Mesenchymal stem cell (in vitro differentiated cells and primary cell): ENCODE measurements at regions not wholly inside any gene's neighbourhood (a gene's known extent, or its start where the extent isn't known, plus 50 kb on each side); places are given as distances from the start of the nearest gene placed in this dataset.

Experiments
- DNase-seq: peaks from one replicate; pipeline ENCODE4 v3.0.0-alpha.2; 2013
- H2AFZ ChIP-seq: one replicate; pipeline ENCODE4 v1.6.1; 2013; ENCODE audit warnings: low read depth, mild to moderate bottlenecking, control low read depth, inconsistent platforms, low read length, moderate library complexity
- H2AK5ac ChIP-seq: 2 replicates; pipeline ENCODE4 v1.6.1; 2013; ENCODE audit warnings: low read length, moderate library complexity, mild to moderate bottlenecking, inconsistent platforms; ENCODE audit not compliant: severe bottlenecking
- H2BK120ac ChIP-seq: one replicate; pipeline ENCODE4 v1.6.1; 2013; ENCODE audit warnings: low read depth, mild to moderate bottlenecking, inconsistent platforms, low read length, moderate library complexity
- H2BK12ac ChIP-seq, 2 experiments: one replicate each; pipeline ENCODE4 v1.6.1; 2013; ENCODE audit warnings: inconsistent platforms in 2 of 2, low read length in 2 of 2, mild to moderate bottlenecking in 2 of 2, moderate library complexity in 2 of 2, control low read depth in 1 of 2
- H2BK15ac ChIP-seq: one replicate; pipeline ENCODE4 v1.6.1; 2013; ENCODE audit warnings: mild to moderate bottlenecking, low read depth, inconsistent platforms; ENCODE audit not compliant: poor library complexity, severe bottlenecking
- H2BK5ac ChIP-seq: 2 replicates; pipeline ENCODE4 v1.6.1; 2013; ENCODE audit warnings: low read depth, mild to moderate bottlenecking, low read length, control low read depth, inconsistent platforms; ENCODE audit not compliant: poor library complexity, severe bottlenecking
- H3K14ac ChIP-seq, 2 experiments: one replicate each; pipeline ENCODE4 v1.6.1; 2013; ENCODE audit warnings: inconsistent platforms in 2 of 2, low read length in 2 of 2, control low read depth in 1 of 2, mild to moderate bottlenecking in 1 of 2, moderate library complexity in 1 of 2
- H3K18ac ChIP-seq, 2 experiments: one replicate each; pipeline ENCODE4 v1.6.1; 2013; ENCODE audit warnings: inconsistent platforms in 2 of 2, low read length in 2 of 2, control low read depth in 1 of 2, low read depth in 1 of 2, mild to moderate bottlenecking in 1 of 2
- H3K23ac ChIP-seq, 2 experiments: one replicate each; pipeline ENCODE4 v1.6.1; 2013; ENCODE audit warnings: inconsistent platforms in 2 of 2, low read length in 2 of 2, mild to moderate bottlenecking in 2 of 2, moderate library complexity in 2 of 2, control low read depth in 1 of 2
- H3K27ac ChIP-seq: 2 replicates; pipeline ENCODE4 v1.5.1; 2013; ENCODE audit warnings: mild to moderate bottlenecking, moderate library complexity, low read length, control low read depth, inconsistent platforms; ENCODE audit not compliant: poor library complexity, severe bottlenecking
- H3K27me3 ChIP-seq, 2 experiments: 2 replicates each; pipeline versions ENCODE4 v1.6.1 to v1.7.0; 2013; ENCODE audit warnings: low read length in 2 of 2, mild to moderate bottlenecking in 2 of 2, moderate library complexity in 2 of 2, control low read depth in 1 of 2, inconsistent platforms in 1 of 2; ENCODE audit not compliant: control insufficient read depth in 1 of 2, insufficient read depth in 1 of 2
- H3K36me3 ChIP-seq, 2 experiments: 2 replicates each; pipeline versions ENCODE4 v1.6.1 to v1.7.0; 2013; ENCODE audit warnings: low read length in 2 of 2, control low read depth in 1 of 2, inconsistent platforms in 1 of 2, low read depth in 1 of 2, mild to moderate bottlenecking in 1 of 2; ENCODE audit not compliant: insufficient read depth in 2 of 2, control insufficient read depth in 1 of 2
- H3K4ac ChIP-seq, 2 experiments: one replicate each; pipeline ENCODE4 v1.6.1; 2013; ENCODE audit warnings: inconsistent platforms in 2 of 2, low read length in 2 of 2, mild to moderate bottlenecking in 2 of 2, moderate library complexity in 2 of 2, control low read depth in 1 of 2, low read depth in 1 of 2
- H3K4me1 ChIP-seq: 2 replicates; pipeline ENCODE4 v1.6.1; 2013; ENCODE audit warnings: low read depth, low read length, control low read depth; ENCODE audit not compliant: control insufficient read depth, insufficient read depth
- H3K4me2 ChIP-seq: 2 replicates; pipeline ENCODE4 v1.6.1; 2013; ENCODE audit warnings: low read length, mild to moderate bottlenecking, inconsistent platforms; ENCODE audit not compliant: poor library complexity, severe bottlenecking
- H3K4me3 ChIP-seq, 2 experiments: 2 replicates each; pipeline versions ENCODE4 v1.5.1 to v1.7.0; 2013; ENCODE audit warnings: low read length in 2 of 2, mild to moderate bottlenecking in 2 of 2, control low read depth in 1 of 2, low read depth in 1 of 2; ENCODE audit not compliant: insufficient read depth in 1 of 2
- H3K79me1 ChIP-seq: replicated peaks from 2 replicates; pipeline ENCODE4 v1.6.1; 2013; ENCODE audit warnings: mild to moderate bottlenecking, control low read depth, low read length, inconsistent platforms; ENCODE audit not compliant: poor library complexity, severe bottlenecking
- H3K9ac ChIP-seq: 2 replicates; pipeline ENCODE4 v1.7.0; 2013; ENCODE audit warnings: mild to moderate bottlenecking, low read length, moderate library complexity
- H3K9me3 ChIP-seq: 2 replicates; pipeline ENCODE4 v1.7.0; 2013; ENCODE audit warnings: mild to moderate bottlenecking, low read length; ENCODE audit not compliant: control insufficient read depth
- H4K8ac ChIP-seq: one replicate; pipeline ENCODE4 v1.6.1; 2013; ENCODE audit warnings: inconsistent platforms, mild to moderate bottlenecking, low read length, moderate library complexity
- H4K91ac ChIP-seq: one replicate; pipeline ENCODE4 v1.6.1; 2013; ENCODE audit warnings: mild to moderate bottlenecking, low read length, inconsistent platforms
- WGBS: methylation state at CpG from one replicate; pipeline ENCODE4 v1.1.7; 2013; ENCODE audit warnings: mixed read lengths; 5-methylcytosine and 5-hydroxymethylcytosine counted together

- Histone ChIP-seq H3K4ac (no peak overlapping the region), H3K9ac (no peak overlapping the region), H3K14ac (no peak overlapping the region), H3K23ac (no peak overlapping the region), H2AK5ac (no peak overlapping the region), H2BK5ac (no peak overlapping the region), H3K4me2 (no peak overlapping the region), H3K36me3 (no peaks in the 10 kb centered on the region), H2BK12ac (no peak overlapping the region), H4K91ac (no peak overlapping the region), H2AFZ (no peak overlapping the region), H3K4me3 (no peak overlapping the region), H3K9me3 (peaks cover 14% of the 10 kb centered on the region), H3K18ac (no peak overlapping the region), H4K8ac (no peak overlapping the region), H2BK15ac (no peak overlapping the region), H3K27ac (no peak overlapping the region), H3K79me1 (no peaks in the 10 kb centered on the region), H2BK120ac (no peak overlapping the region), H3K4me1 (no peaks in the 10 kb centered on the region), H3K27me3 (no peaks in the 10 kb centered on the region)
- 83% methylated on average over 17 of the region's 18 CpGs for WGBS
- DNase-seq: no peak
Measured at GRCh38 chr13:111492341-111492950, 172.0 kb downstream of the TEX29 start.

GRCh38 chr13:111492958-111493357, 172.5 kb downstream of the TEX29 start:
- Histone ChIP-seq H3K4ac (no peak overlapping the region), H3K4me3 (no peak overlapping the region), H2AK5ac (no peak overlapping the region), H3K27me3 (no peaks in the 10 kb centered on the region), H3K9me3 (peaks cover 10% of the 10 kb centered on the region), H2BK15ac (no peak overlapping the region), H4K91ac (no peak overlapping the region), H3K23ac (no peak overlapping the region), H3K4me2 (no peak overlapping the region), H2BK5ac (no peak overlapping the region), H3K18ac (no peak overlapping the region), H2AFZ (no peak overlapping the region), H3K79me1 (no peaks in the 10 kb centered on the region), H2BK120ac (no peak overlapping the region), H2BK12ac (no peak overlapping the region), H3K4me1 (no peaks in the 10 kb centered on the region), H4K8ac (no peak overlapping the region), H3K27ac (no peak overlapping the region), H3K36me3 (no peaks in the 10 kb centered on the region), H3K14ac (no peak overlapping the region), H3K9ac (no peak overlapping the region)
- no peak for DNase-seq
- WGBS: 85% methylated on average over 5 of the region's 5 CpGs

- Histone ChIP-seq H2BK12ac (no peak overlapping the region), H3K36me3 (no peaks in the 10 kb centered on the region), H3K27ac (no peak overlapping the region), H2BK15ac (no peak overlapping the region), H4K91ac (no peak overlapping the region), H3K4me1 (no peaks in the 10 kb centered on the region), H3K27me3 (no peaks in the 10 kb centered on the region), H3K14ac (no peak overlapping the region), H3K4me3 (no peak overlapping the region), H3K18ac (no peak overlapping the region), H2BK120ac (no peak overlapping the region), H3K9ac (no peak overlapping the region), H2BK5ac (no peak overlapping the region), H2AFZ (no peak overlapping the region), H4K8ac (no peak overlapping the region), H3K4me2 (no peak overlapping the region), H3K79me1 (no peaks in the 10 kb centered on the region), H3K9me3 (peaks cover 10% of the 10 kb centered on the region), H2AK5ac (no peak overlapping the region), H3K4ac (no peak overlapping the region), H3K23ac (no peak overlapping the region)
- no peak for DNase-seq
- WGBS: 77% methylated on average over 6 of the region's 6 CpGs
Measured at GRCh38 chr13:111493468-111493867, 173.0 kb downstream of the TEX29 start.

- H3K4me3 ChIP-seq: peak overlapping the region in 1 of 2 experiments; percentile 0
- no peak overlapping the region for H3K4me2 ChIP-seq
- H3K9me3 ChIP-seq: peaks cover 10% of the 10 kb centered on the region
- H2BK15ac ChIP-seq: no peak overlapping the region
- 81% methylated on average over 12 of the region's 12 CpGs for WGBS
- H3K36me3 ChIP-seq: no peaks in the 10 kb centered on the region
- no peak overlapping the region for H2AK5ac ChIP-seq
- H3K18ac ChIP-seq: no peak overlapping the region
- no peak overlapping the region for H4K8ac ChIP-seq
- no peak overlapping the region for H3K23ac ChIP-seq
- DNase-seq: no peak
- H2BK5ac ChIP-seq: no peak overlapping the region
- no peak overlapping the region for H3K9ac ChIP-seq
- no peak overlapping the region for H4K91ac ChIP-seq
- no peak overlapping the region for H2BK12ac ChIP-seq
- H3K4me1 ChIP-seq: no peaks in the 10 kb centered on the region
- H3K4ac ChIP-seq: no peak overlapping the region
- no peak overlapping the region for H2AFZ ChIP-seq
- H3K79me1 ChIP-seq: no peaks in the 10 kb centered on the region
- no peak overlapping the region for H2BK120ac ChIP-seq
- no peaks in the 10 kb centered on the region for H3K27me3 ChIP-seq
- H3K27ac ChIP-seq: no peak overlapping the region
- H3K14ac ChIP-seq: no peak overlapping the region
Measured at GRCh38 chr13:111494641-111495040, 174.2 kb downstream of the TEX29 start.
